ENCODE measurements at regions not wholly inside any gene's neighbourhood (a gene's known extent, or its start where the extent isn't known, plus 50 kb on each side); places are given as distances from the start of the nearest gene placed in this dataset.

- intact Hi-C loops (cut with micrococcal nuclease) (no loop called here), dilution Hi-C loops (cut with MboI; ENCODE audit: extremely low pct_ligation_motif_present, low sequenced_read_pairs) (no loop called here)
- Histone ChIP-seq H3K9me3 (replicated peaks; ENCODE audit: control insufficient read depth, insufficient read depth, low read length) (no peaks in the 10 kb centered on the region), H2AFZ (ENCODE audit: low read depth, low read length) (no peak overlapping the region), H3K4me2 (ENCODE audit: insufficient read depth, low read length) (no peak overlapping the region), H3K36me3 (ENCODE audit: control insufficient read depth in 2 of 2, extremely low read depth in 1 of 2, insufficient read depth in 2 of 2, low read length in 2 of 2) (no peaks in the 10 kb centered on the region), H3K9ac (replicated peaks; ENCODE audit: extremely low read depth, insufficient read depth, low read length) (no peak overlapping the region), H3K27me3 (ENCODE audit: control insufficient read depth in 2 of 2, insufficient read depth in 2 of 2, low read length in 2 of 2) (no peaks in the 10 kb centered on the region), H3K4me1 (ENCODE audit: control insufficient read depth, extremely low read depth, insufficient read depth, low read length) (no peaks in the 10 kb centered on the region), H3K9me1 (replicated peaks; ENCODE audit: control insufficient read depth, extremely low read depth, insufficient read depth, low read length) (no peaks in the 10 kb centered on the region), H4K20me1 (replicated peaks; ENCODE audit: control insufficient read depth, extremely low read depth, insufficient read depth, low read length) (no peaks in the 10 kb centered on the region), H3K27ac (ENCODE audit: insufficient read depth, low read depth, low read length) (no peak overlapping the region), H3K4me3 (replicated peaks in 1 of 3; ENCODE audit: insufficient read depth in 1 of 3, low read depth in 1 of 3, low read length in 3 of 3) (no peak overlapping the region), H3K79me2 (ENCODE audit: control insufficient read depth, insufficient read depth, low read length) (no peaks in the 10 kb centered on the region)
- DNase-seq (ENCODE audit: low read depth, low spot score): no peak
- ChIA-PET CTCF (no interaction called here), POLR2A (no interaction called here)
- no peak for TF ChIP-seq CTCF (IDR thresholded peaks at IDR 0.05; ENCODE audit: extremely low read depth in 1 of 2, insufficient read depth in 1 of 2, low read depth in 1 of 2, low read length in 2 of 2)
- no peak for TF ChIP-seq EZH2 (IDR thresholded peaks at IDR 0.05; ENCODE audit: borderline replicate concordance, low read depth, low read length, severe bottlenecking)
- no peak for TF ChIP-seq MAX (IDR thresholded peaks at IDR 0.05; ENCODE audit: insufficient read depth, insufficient read length)
- no peak for TF ChIP-seq JUN (IDR thresholded peaks at IDR 0.05; ENCODE audit: borderline replicate concordance, insufficient read depth, insufficient read length, low read depth)
- no peak for TF ChIP-seq POLR2AphosphoS5 (IDR thresholded peaks at IDR 0.05; ENCODE audit: insufficient read depth, low read depth, low read length)
- no peak for TF ChIP-seq MYC (IDR thresholded peaks at IDR 0.05; ENCODE audit: low read depth, low read length)
- TF ChIP-seq GATA2 (IDR thresholded peaks at IDR 0.05; ENCODE audit: insufficient read depth, insufficient read length, low read depth, low read length): no peak
- TF ChIP-seq FOS (IDR thresholded peaks at IDR 0.05; ENCODE audit: borderline replicate concordance, insufficient read depth, low read length): no peak
- no peak for TF ChIP-seq POLR2A (IDR thresholded peaks at IDR 0.05; ENCODE audit: low read depth, low read length)
- no peak for FAIRE-seq
- BruUV-seq (replicated peaks): no TSS peak
These were observed 211.3 kb downstream of the BARHL2 start for GRCh38 chr1:90505806-90506205.

All from endothelial cell of umbilical vein (primary cell).